ENCODE measurements at regions not wholly inside any gene's neighbourhood (a gene's known extent, or its start where the extent isn't known, plus 50 kb on each side); places are given as distances from the start of the nearest gene placed in this dataset.

DNA sequence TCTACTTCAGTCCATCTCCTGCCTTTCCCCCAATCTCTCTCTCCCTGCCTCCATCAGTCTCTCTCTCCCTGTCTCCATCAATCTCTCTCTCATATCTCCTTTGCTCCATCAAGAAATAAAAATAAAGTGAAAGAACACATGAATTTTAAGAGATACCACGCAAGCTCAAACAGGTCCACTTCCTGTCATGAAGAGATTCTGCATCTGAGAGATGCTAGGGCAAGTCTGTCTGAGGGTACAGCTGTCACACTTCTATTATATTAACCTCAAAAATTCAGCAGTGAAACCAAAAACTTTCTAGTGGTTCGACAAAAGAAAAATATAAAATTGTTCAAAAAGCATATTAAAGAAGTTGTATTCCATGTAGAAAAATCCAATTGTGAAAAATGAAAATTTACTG, 296.8 kb upstream of the RSPO3 start:
- TF ChIP-seq CTCF (IDR thresholded peaks at IDR 0.05): no peak

- no peak for TF ChIP-seq CTCF (IDR thresholded peaks at IDR 0.05)
Measured at GRCh38 chr6:126824226-126824625, 294.2 kb upstream of the RSPO3 start.

DNA sequence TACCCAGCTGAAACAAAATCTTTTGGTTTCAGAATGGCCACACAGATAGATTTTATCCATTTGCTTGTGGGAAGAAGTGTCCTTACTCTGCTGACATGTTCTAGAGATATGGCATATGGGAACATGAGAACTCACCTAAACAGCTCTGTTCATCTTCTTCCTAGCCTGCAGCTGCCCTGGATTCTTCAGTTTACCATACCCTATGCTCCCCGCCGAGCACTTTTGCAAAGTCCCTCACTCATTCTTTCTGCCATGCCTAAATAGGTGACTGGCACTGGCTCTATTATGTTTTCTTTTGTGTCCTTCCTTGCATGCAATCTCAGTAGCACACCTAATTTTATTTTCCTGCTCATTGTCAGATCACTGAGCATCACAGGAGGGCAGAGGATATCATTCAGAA, 293.7 kb upstream of the RSPO3 start:
- no peak for TF ChIP-seq CTCF (IDR thresholded peaks at IDR 0.05)

GRCh38 chr6:126826166-126826714, 292.2 kb upstream of the RSPO3 start:
- TF ChIP-seq CTCF (IDR thresholded peaks at IDR 0.05): no peak

- no peak for TF ChIP-seq CTCF (IDR thresholded peaks at IDR 0.05)
Measured at GRCh38 chr6:126831461-126831860, 287.0 kb upstream of the RSPO3 start.

- TF ChIP-seq CTCF (IDR thresholded peaks at IDR 0.05): no peak
Measured at GRCh38 chr6:126842769-126843168, 275.7 kb upstream of the RSPO3 start.

DNA sequence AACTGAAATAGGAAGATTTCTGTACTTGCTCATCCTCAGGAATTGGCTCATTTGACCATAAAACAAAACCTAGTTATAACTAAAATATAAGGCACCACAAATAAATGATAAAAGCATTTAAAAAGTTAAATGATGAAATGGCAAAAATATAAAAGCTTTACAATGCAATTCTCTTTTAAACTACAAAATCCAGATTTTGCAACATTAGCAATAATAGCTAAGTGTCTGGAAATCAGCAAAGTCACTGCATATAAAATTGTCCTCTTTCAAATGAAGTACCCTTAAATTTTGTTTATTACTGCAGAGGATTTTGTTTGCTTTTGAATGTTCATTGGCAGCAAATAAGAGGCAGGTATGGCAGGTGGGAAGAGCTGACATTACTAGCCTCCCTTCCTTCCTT, 270.4 kb upstream of the RSPO3 start:
- no peak for TF ChIP-seq CTCF (IDR thresholded peaks at IDR 0.05)

DNA sequence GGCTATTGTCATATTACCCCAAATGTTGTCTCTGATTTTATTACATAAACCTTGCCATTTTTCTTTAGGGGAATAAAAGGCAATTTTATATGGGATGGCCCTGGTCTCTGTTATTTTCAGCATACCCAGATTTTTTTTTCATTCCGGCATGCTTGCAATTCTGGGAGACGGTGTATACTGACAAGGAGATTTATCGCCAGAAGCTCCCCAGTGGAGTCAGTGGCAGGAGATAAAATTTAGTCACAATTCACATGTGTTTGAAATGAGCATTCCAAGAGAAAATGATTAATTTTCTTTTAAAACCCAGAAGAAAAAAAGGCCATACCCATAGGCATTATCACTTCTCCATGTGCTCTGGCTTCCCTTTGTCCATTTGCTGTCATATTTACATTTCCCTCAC, 250.8 kb upstream of the RSPO3 start:
- TF ChIP-seq CTCF (IDR thresholded peaks at IDR 0.05): no peak

Data from LNCAP (cell line).